Panc1 (cell line): ENCODE measurements at regions not wholly inside any gene's neighbourhood (a gene's known extent, or its start where the extent isn't known, plus 50 kb on each side); places are given as distances from the start of the nearest gene placed in this dataset.
"Not testable (repeated sequence)": the region's sequence is repeated elsewhere in the genome, so short reads cannot be mapped to it uniquely, and the experiment has no call there.

Experiments
- ATAC-seq: fragments of 200-7000 bp; cut with Tn5 transposase; 2 replicates; pipeline ENCODE4 v1.9.1; 2020; ENCODE audit warnings: mild to moderate bottlenecking, moderate library complexity
- BruUV-seq: library from RNA; stranded (reverse); fragments of 400-500 nt; replicated peaks from 2 replicates; lab custom pipeline; 2021; lab: Mats Ljungman, UMichigan
- CTCF ChIA-PET: fragments of 300-600 bp; sonication (Branson Sonifier 250); formaldehyde crosslinking; loops from one replicate; lab custom pipeline; 2022; ENCODE audit warnings: antibody characterized with exemption; lab: Charles Lee
- POLR2A ChIA-PET: fragments of 300-600 bp; sonication (Branson Sonifier 250); formaldehyde crosslinking; loops from one replicate; lab custom pipeline; 2022; ENCODE audit warnings: antibody characterized with exemption; lab: Charles Lee
- DNase-seq: peaks from one replicate; pipeline ENCODE4 v3.0.0-alpha.2; 2010; ENCODE audit warnings: low read depth, low spot score
- H3K27ac ChIP-seq: 2 replicates; pipeline ENCODE4 v1.5.1; 2011; ENCODE audit warnings: mild to moderate bottlenecking, low read length, inconsistent platforms
- H3K27me3 ChIP-seq: fragments of 200-500 bp; sonication (Bioruptor generic); 2 replicates; pipeline ENCODE4 v1.6.0; 2014; ENCODE audit warnings: low read length, inconsistent platforms; ENCODE audit not compliant: control insufficient read depth, insufficient read depth
- H3K36me3 ChIP-seq: fragments of 200-500 bp; sonication (Bioruptor generic); 2 replicates; pipeline ENCODE4 v1.5.1; 2014; ENCODE audit warnings: inconsistent platforms, mild to moderate bottlenecking, low read length, moderate library complexity; ENCODE audit not compliant: control insufficient read depth, insufficient read depth
- H3K4me1 ChIP-seq: 2 replicates; pipeline ENCODE4 v1.5.1; 2011; ENCODE audit warnings: inconsistent platforms, mild to moderate bottlenecking, low read length, moderate library complexity; ENCODE audit not compliant: control insufficient read depth, insufficient read depth
- H3K4me3 ChIP-seq, 2 experiments: 2 replicates each; pipeline ENCODE4 v1.5.1; 2011 to 2012; ENCODE audit warnings: low read depth in 2 of 2, low read length in 2 of 2, mild to moderate bottlenecking in 2 of 2, inconsistent platforms in 1 of 2, moderate library complexity in 1 of 2
- H3K9me3 ChIP-seq: fragments of 200-500 bp; sonication (Bioruptor generic); 2 replicates; pipeline ENCODE4 v1.5.1; 2014; ENCODE audit warnings: low read depth, mild to moderate bottlenecking, inconsistent platforms, low read length, moderate library complexity; ENCODE audit not compliant: control insufficient read depth, insufficient read depth
- POLR2AphosphoS5 ChIP-seq: IDR thresholded peaks from 2 replicates; pipeline ENCODE4 v1.6.1; 2012; ENCODE audit warnings: mild to moderate bottlenecking, low read depth, low read length, moderate library complexity
- SIN3A ChIP-seq: IDR thresholded peaks from 2 replicates; pipeline ENCODE4 v1.6.1; 2012; ENCODE audit warnings: low read depth, mild to moderate bottlenecking, low read length, moderate library complexity, borderline replicate concordance; ENCODE audit not compliant: insufficient read depth
- TCF7L2 ChIP-seq: IDR thresholded peaks from 2 replicates; pipeline ENCODE4 v1.6.1; 2011; ENCODE audit warnings: mild to moderate bottlenecking, low read depth, low read length, inconsistent platforms
- in situ Hi-C: cut with HindIII; loops from 2 replicates; pipeline ENCODE4 v1.10.0; 2016; ENCODE audit warnings: low sequenced_read_pairs, low pct_unique_long_range_greater_than_20kb
- intact Hi-C: fragments of 100-400 bp; cut with micrococcal nuclease; formaldehyde crosslinking; loops from one replicate; pipeline ENCODE4 v1.10.0; 2022; ENCODE audit not compliant: unreplicated experiment
- TF ChIP-seq, protein P1 (sequence below), 2 experiments: IDR thresholded peaks; 2 replicates each; pipeline ENCODE4 v1.6.1; 2011 to 2012; ENCODE audit warnings: low read depth in 2 of 2, control low read depth in 1 of 2, low read length in 1 of 2, mild to moderate bottlenecking in 1 of 2, moderate library complexity in 1 of 2; ENCODE audit not compliant: insufficient read depth in 1 of 2
- TF ChIP-seq, protein P2 (sequence below): fragments of 450-650 bp; IDR thresholded peaks from 2 replicates; pipeline ENCODE4 v1.5.1; 2017; ENCODE audit warnings: mild to moderate bottlenecking

DNA sequence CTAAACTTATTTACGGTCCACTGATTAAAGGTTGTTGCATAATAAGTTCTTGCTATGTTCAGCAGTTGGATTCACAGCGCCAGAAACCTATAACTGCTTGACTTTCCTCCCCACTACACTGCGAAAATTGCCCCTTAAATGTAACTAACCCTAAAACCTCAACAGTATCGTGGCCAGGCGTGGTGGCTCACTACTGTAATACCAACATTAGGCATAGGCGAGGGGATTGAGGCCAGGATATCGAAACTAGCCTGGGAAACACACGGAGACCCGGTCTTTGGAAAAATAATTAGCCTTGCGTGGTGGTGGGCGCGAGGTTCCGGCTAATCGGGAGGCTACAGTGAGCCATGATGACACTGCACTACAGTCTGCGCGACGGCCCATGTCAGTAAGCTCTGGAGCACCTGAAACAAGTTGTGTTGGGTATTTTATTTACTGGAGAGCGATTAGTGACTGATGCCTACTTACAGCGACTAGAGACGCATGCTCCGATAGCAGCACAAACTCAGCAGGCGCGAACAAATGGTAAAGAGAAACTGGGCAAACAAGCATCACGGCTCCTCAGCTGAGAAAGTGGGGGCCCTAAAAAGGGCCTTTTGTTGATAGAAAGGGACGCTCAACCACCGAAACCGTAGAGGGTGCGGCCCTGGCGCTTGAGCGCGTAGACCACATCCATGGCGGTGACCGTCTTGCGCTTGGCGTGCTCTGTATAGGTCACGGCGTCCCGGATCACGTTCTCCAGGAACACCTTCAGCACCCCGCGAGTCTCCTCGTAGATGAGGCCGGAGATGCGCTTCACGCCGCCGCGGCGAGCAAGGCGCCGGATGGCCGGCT, 81.4 kb downstream of the OR2B2 start:
- H3K36me3 ChIP-seq, CTCF ChIA-PET, intact Hi-C loops, POLR2A ChIA-PET, in situ Hi-C loops, DNase-seq, H3K27me3 ChIP-seq, H3K9me3 ChIP-seq, BruUV-seq, H3K4me1 ChIP-seq: not testable (repeated sequence)
- peak; percentile 90 for ATAC-seq
- Histone ChIP-seq H3K27ac (peak overlapping the region; percentile 61; the same call in 1 of the 2 replicates), H3K4me3 (peak overlapping the region in 1 of 2 experiments; percentile 35; a peak in 1 of 4 replicates)

DNA sequence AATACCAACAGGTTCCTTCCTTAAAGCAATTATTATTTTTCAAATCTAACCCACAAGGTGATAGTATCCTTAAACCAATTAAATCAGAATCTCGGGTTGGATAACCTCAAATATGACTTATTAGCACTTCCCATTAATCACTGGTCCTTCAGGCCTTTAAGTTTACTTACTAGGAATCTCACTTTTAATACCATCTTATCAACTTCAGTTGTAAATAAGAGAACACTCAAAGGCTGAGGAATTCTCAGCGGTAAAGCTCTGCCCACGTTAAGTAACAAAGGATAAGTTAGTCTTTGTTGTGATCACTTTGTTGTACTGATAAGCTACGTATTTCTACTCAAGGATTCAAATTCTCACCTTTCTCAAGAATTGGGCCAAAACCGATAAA, 82.0 kb downstream of the OR2B2 start:
- Histone ChIP-seq H3K4me3 (peak overlapping the region in 1 of 2 experiments; percentile 35; a peak in 1 of 4 replicates), H3K27me3 (no peaks in the 10 kb centered on the region), H3K9me3 (no peaks in the 10 kb centered on the region), H3K36me3 (no peaks in the 10 kb centered on the region), H3K27ac (peak overlapping the region; percentile 61; the same call in 1 of the 2 replicates), H3K4me1 (peaks cover 2% of the 10 kb centered on the region; the same call in 1 of the 2 replicates)
- TF ChIP-seq TCF7L2 (no peak), SIN3A (no peak), POLR2AphosphoS5 (no peak)
- TF ChIP-seq, protein P1, sequence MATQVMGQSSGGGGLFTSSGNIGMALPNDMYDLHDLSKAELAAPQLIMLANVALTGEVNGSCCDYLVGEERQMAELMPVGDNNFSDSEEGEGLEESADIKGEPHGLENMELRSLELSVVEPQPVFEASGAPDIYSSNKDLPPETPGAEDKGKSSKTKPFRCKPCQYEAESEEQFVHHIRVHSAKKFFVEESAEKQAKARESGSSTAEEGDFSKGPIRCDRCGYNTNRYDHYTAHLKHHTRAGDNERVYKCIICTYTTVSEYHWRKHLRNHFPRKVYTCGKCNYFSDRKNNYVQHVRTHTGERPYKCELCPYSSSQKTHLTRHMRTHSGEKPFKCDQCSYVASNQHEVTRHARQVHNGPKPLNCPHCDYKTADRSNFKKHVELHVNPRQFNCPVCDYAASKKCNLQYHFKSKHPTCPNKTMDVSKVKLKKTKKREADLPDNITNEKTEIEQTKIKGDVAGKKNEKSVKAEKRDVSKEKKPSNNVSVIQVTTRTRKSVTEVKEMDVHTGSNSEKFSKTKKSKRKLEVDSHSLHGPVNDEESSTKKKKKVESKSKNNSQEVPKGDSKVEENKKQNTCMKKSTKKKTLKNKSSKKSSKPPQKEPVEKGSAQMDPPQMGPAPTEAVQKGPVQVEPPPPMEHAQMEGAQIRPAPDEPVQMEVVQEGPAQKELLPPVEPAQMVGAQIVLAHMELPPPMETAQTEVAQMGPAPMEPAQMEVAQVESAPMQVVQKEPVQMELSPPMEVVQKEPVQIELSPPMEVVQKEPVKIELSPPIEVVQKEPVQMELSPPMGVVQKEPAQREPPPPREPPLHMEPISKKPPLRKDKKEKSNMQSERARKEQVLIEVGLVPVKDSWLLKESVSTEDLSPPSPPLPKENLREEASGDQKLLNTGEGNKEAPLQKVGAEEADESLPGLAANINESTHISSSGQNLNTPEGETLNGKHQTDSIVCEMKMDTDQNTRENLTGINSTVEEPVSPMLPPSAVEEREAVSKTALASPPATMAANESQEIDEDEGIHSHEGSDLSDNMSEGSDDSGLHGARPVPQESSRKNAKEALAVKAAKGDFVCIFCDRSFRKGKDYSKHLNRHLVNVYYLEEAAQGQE (IDR thresholded peaks at IDR 0.05; ENCODE audit: insufficient read depth in 1 of 2, low read depth in 2 of 2, low read length in 1 of 2): no peak
- TF ChIP-seq, protein P2, sequence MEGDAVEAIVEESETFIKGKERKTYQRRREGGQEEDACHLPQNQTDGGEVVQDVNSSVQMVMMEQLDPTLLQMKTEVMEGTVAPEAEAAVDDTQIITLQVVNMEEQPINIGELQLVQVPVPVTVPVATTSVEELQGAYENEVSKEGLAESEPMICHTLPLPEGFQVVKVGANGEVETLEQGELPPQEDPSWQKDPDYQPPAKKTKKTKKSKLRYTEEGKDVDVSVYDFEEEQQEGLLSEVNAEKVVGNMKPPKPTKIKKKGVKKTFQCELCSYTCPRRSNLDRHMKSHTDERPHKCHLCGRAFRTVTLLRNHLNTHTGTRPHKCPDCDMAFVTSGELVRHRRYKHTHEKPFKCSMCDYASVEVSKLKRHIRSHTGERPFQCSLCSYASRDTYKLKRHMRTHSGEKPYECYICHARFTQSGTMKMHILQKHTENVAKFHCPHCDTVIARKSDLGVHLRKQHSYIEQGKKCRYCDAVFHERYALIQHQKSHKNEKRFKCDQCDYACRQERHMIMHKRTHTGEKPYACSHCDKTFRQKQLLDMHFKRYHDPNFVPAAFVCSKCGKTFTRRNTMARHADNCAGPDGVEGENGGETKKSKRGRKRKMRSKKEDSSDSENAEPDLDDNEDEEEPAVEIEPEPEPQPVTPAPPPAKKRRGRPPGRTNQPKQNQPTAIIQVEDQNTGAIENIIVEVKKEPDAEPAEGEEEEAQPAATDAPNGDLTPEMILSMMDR: no peak
- ChIA-PET CTCF (no interaction called here), POLR2A (no interaction called here)
- in situ Hi-C loops: no loop called here
- no TSS peak for BruUV-seq
- ATAC-seq (no peak), DNase-seq (no peak)
- intact Hi-C loops: no loop called here
